ENCODE measurements at regions not wholly inside any gene's neighbourhood (a gene's known extent, or its start where the extent isn't known, plus 50 kb on each side); places are given as distances from the start of the nearest gene placed in this dataset.
A peak's percentile ranks its signal among the peaks of the same experiment; 100 is the strongest.

DNA sequence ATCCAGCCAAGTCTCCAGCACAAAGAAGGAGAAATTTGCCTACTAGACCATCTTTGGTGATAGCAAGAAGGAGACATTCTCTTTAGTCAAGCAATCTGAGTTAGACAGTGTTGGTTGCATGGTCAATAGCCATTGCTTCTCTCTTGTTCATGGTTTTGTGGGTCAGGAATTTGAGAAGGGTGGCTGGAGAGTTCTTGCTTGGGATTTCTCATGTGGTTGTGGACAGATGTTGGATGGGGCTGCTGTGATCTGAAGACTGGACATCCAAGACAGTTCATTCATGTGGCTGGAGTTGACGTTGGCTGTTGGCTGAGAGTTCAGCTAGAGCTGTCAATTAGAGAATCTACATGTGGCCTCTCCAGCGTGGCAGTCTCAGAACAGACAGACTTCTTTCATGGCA, 322.3 kb upstream of the PRDM1 start:
- ChIA-PET POLR2A (no interaction called here), CTCF (no interaction called here)
- H3K36me3 ChIP-seq (replicated peaks in 1 of 2; ENCODE audit: control insufficient read depth in 1 of 2, insufficient read depth in 2 of 2, low read length in 1 of 2) = no peaks in the 10 kb centered on the region
- no peaks in the 10 kb centered on the region for H3K9me2 ChIP-seq
- H3K4me2 ChIP-seq = no peak overlapping the region
- DNase-seq = no peak
- H3K9ac ChIP-seq = no peak overlapping the region
- H3K4me3 ChIP-seq (ENCODE audit: low read depth in 2 of 2, low read length in 1 of 2) = no peak overlapping the region
- no peaks in the 10 kb centered on the region for H4K20me1 ChIP-seq (ENCODE audit: insufficient read depth)
- no peaks in the 10 kb centered on the region for H3K79me2 ChIP-seq (ENCODE audit: insufficient read depth)
- H3F3A ChIP-seq (replicated peaks; ENCODE audit: insufficient read depth) = no peaks in the 10 kb centered on the region
- 42% methylated on average over 2 of the region's 2 CpGs for WGBS (ENCODE audit: low lambda C conversion rate)
- TF ChIP-seq POLR2AphosphoS5 (IDR thresholded peaks at IDR 0.05; ENCODE audit: low read depth, low read length) = no peak
- no peaks in the 10 kb centered on the region for H3K9me3 ChIP-seq
- H2AFZ ChIP-seq (ENCODE audit: low read depth) = no peak overlapping the region
- no peaks in the 10 kb centered on the region for H3K27me3 ChIP-seq (ENCODE audit: insufficient read depth)
- H3K27ac ChIP-seq (ENCODE audit: low read depth in 2 of 2, low read length in 1 of 2) = peak overlapping the region in 1 of 2 experiments; percentile 83; a peak in 2 of 4 replicates
- peaks cover 0 to 6% of the 10 kb centered on the region in 2 experiments; a peak in 2 of 4 replicates for H3K4me1 ChIP-seq (ENCODE audit: control insufficient read depth in 1 of 2, insufficient read depth in 2 of 2, low read depth in 1 of 2, low read length in 1 of 2)

DNA sequence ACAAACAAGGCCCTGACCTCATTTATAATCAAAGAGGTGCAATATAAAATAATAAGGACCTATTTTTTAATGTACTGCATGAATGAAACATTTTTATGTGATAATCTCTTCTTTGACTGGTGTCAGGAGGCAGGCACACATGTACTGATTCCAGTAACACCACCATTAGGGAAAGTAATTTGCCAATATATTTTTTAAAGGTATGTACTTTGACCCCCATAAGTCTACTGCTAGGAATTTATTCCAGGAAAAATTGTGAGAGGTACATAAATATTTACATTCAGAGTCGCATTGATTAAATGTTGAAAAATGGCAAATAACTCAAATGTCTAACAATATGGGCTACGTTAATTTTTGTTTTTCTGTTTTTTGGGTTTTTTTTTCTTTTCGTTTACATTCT, 325.4 kb upstream of the PRDM1 start:
- Histone ChIP-seq H3K27ac (ENCODE audit: low read depth in 2 of 2, low read length in 1 of 2) (peak overlapping the region in 1 of 2 experiments; percentile 82; a peak in 2 of 4 replicates), H4K20me1 (ENCODE audit: insufficient read depth) (no peaks in the 10 kb centered on the region), H3K9ac (peak overlapping the region; percentile 11; the same call in 1 of the 2 replicates), H3K4me2 (no peak overlapping the region), H3K27me3 (ENCODE audit: insufficient read depth) (no peaks in the 10 kb centered on the region), H3K4me3 (ENCODE audit: low read depth in 2 of 2, low read length in 1 of 2) (no peak overlapping the region), H3K79me2 (ENCODE audit: insufficient read depth) (no peaks in the 10 kb centered on the region), H2AFZ (ENCODE audit: low read depth) (peak overlapping the region; percentile 48; the same call in 1 of the 2 replicates), H3K36me3 (replicated peaks in 1 of 2; ENCODE audit: control insufficient read depth in 1 of 2, insufficient read depth in 2 of 2, low read length in 1 of 2) (no peaks in the 10 kb centered on the region), H3K9me2 (no peaks in the 10 kb centered on the region), H3K9me3 (no peaks in the 10 kb centered on the region), H3F3A (replicated peaks; ENCODE audit: insufficient read depth) (no peaks in the 10 kb centered on the region), H3K4me1 (ENCODE audit: control insufficient read depth in 1 of 2, insufficient read depth in 2 of 2, low read depth in 1 of 2, low read length in 1 of 2) (peaks cover 0 to 6% of the 10 kb centered on the region in 2 experiments; a peak in 2 of 4 replicates)
- TF ChIP-seq, protein P1, sequence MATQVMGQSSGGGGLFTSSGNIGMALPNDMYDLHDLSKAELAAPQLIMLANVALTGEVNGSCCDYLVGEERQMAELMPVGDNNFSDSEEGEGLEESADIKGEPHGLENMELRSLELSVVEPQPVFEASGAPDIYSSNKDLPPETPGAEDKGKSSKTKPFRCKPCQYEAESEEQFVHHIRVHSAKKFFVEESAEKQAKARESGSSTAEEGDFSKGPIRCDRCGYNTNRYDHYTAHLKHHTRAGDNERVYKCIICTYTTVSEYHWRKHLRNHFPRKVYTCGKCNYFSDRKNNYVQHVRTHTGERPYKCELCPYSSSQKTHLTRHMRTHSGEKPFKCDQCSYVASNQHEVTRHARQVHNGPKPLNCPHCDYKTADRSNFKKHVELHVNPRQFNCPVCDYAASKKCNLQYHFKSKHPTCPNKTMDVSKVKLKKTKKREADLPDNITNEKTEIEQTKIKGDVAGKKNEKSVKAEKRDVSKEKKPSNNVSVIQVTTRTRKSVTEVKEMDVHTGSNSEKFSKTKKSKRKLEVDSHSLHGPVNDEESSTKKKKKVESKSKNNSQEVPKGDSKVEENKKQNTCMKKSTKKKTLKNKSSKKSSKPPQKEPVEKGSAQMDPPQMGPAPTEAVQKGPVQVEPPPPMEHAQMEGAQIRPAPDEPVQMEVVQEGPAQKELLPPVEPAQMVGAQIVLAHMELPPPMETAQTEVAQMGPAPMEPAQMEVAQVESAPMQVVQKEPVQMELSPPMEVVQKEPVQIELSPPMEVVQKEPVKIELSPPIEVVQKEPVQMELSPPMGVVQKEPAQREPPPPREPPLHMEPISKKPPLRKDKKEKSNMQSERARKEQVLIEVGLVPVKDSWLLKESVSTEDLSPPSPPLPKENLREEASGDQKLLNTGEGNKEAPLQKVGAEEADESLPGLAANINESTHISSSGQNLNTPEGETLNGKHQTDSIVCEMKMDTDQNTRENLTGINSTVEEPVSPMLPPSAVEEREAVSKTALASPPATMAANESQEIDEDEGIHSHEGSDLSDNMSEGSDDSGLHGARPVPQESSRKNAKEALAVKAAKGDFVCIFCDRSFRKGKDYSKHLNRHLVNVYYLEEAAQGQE (IDR thresholded peaks at IDR 0.05; ENCODE audit: low read depth, low read length) = no peak
- TF ChIP-seq TEAD4 (IDR thresholded peaks at IDR 0.05; ENCODE audit: borderline replicate concordance, insufficient read depth) (no peak), NRF1 (IDR thresholded peaks at IDR 0.05; ENCODE audit: low read depth, low read length) (no peak), FOXM1 (IDR thresholded peaks at IDR 0.05; ENCODE audit: low read depth) (no peak), MEF2A (IDR thresholded peaks at IDR 0.05; ENCODE audit: borderline replicate concordance, low read depth) (no peak), RAD21 (IDR thresholded peaks at IDR 0.05; ENCODE audit: low read length) (no peak), SIN3A (IDR thresholded peaks at IDR 0.05; ENCODE audit: borderline replicate concordance, low read depth, low read length) (no peak), JUND (IDR thresholded peaks at IDR 0.05) (no peak), NFIC (IDR thresholded peaks at IDR 0.05; ENCODE audit: borderline replicate concordance) (no peak)
- TF ChIP-seq, protein P2, sequence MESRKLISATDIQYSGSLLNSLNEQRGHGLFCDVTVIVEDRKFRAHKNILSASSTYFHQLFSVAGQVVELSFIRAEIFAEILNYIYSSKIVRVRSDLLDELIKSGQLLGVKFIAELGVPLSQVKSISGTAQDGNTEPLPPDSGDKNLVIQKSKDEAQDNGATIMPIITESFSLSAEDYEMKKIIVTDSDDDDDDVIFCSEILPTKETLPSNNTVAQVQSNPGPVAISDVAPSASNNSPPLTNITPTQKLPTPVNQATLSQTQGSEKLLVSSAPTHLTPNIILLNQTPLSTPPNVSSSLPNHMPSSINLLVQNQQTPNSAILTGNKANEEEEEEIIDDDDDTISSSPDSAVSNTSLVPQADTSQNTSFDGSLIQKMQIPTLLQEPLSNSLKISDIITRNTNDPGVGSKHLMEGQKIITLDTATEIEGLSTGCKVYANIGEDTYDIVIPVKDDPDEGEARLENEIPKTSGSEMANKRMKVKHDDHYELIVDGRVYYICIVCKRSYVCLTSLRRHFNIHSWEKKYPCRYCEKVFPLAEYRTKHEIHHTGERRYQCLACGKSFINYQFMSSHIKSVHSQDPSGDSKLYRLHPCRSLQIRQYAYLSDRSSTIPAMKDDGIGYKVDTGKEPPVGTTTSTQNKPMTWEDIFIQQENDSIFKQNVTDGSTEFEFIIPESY (IDR thresholded peaks at IDR 0.05; ENCODE audit: borderline replicate concordance, low read depth) = no peak
- ChIA-PET POLR2A (no interaction called here), CTCF (no interaction called here)
- 54% methylated on average over 3 of the region's 3 CpGs for WGBS (ENCODE audit: low lambda C conversion rate)
- no peak for DNase-seq
